ENCODE measurements at regions not wholly inside any gene's neighbourhood (a gene's known extent, or its start where the extent isn't known, plus 50 kb on each side); places are given as distances from the start of the nearest gene placed in this dataset.

GRCh38 chr5:68582284-68582683, 366.7 kb downstream of the PIK3R1 start:
- no peak overlapping the region for H3K4me3 ChIP-seq (ENCODE audit: low read depth, low read length)
- ChIA-PET POLR2A (no interaction called here), CTCF (interaction anchor here (0.5 to 0.7 kb wide), 2 partner anchors 24 to 81 kb away, joined by 3 read pairs; no protein-coding TSS in a partner anchor)
- TF ChIP-seq, protein P1, sequence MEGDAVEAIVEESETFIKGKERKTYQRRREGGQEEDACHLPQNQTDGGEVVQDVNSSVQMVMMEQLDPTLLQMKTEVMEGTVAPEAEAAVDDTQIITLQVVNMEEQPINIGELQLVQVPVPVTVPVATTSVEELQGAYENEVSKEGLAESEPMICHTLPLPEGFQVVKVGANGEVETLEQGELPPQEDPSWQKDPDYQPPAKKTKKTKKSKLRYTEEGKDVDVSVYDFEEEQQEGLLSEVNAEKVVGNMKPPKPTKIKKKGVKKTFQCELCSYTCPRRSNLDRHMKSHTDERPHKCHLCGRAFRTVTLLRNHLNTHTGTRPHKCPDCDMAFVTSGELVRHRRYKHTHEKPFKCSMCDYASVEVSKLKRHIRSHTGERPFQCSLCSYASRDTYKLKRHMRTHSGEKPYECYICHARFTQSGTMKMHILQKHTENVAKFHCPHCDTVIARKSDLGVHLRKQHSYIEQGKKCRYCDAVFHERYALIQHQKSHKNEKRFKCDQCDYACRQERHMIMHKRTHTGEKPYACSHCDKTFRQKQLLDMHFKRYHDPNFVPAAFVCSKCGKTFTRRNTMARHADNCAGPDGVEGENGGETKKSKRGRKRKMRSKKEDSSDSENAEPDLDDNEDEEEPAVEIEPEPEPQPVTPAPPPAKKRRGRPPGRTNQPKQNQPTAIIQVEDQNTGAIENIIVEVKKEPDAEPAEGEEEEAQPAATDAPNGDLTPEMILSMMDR (IDR thresholded peaks at IDR 0.05; ENCODE audit: insufficient read depth, low read depth, low read length): no peak
- H3K27me3 ChIP-seq (ENCODE audit: control insufficient read depth, insufficient read depth, low read length): no peaks in the 10 kb centered on the region
- DNase-seq (ENCODE audit: low read depth): no peak
- no peaks in the 10 kb centered on the region for H3K36me3 ChIP-seq (ENCODE audit: control insufficient read depth, insufficient read depth, low read length)

DNA sequence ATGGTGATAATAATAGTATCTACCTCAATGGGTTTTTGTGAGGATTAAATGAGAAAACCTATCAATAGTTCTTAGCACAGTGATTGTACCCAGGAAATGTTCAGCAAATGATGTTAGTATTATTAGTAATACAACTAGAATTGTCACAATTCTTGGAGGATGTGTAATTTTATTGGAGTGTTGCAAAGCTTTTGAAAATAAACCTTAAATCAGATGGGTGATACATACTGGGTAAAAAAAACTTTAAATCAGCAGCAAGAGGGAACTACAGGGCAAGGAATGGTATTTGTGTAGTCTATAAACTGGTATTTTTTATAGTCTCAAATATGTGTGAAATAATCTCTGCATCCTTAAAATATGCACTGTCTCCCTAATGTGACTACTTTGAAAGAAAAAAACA, 371.6 kb downstream of the PIK3R1 start:
- CTCF ChIA-PET: no interaction called here
- Histone ChIP-seq H3K27me3 (ENCODE audit: control insufficient read depth, insufficient read depth, low read length) (no peaks in the 10 kb centered on the region), H3K4me3 (ENCODE audit: low read depth, low read length) (no peak overlapping the region), H3K36me3 (ENCODE audit: control insufficient read depth, insufficient read depth, low read length) (no peaks in the 10 kb centered on the region)
- DNase-seq (ENCODE audit: low read depth): peak; percentile 68
- POLR2A ChIA-PET: interaction anchor here (0.7 kb wide), 2 partner anchors 143 to 183 kb away, joined by 4 to 6 read pairs; no protein-coding TSS in a partner anchor
- TF ChIP-seq, protein P1 (IDR thresholded peaks at IDR 0.05; ENCODE audit: insufficient read depth, low read depth, low read length): no peak

DNA sequence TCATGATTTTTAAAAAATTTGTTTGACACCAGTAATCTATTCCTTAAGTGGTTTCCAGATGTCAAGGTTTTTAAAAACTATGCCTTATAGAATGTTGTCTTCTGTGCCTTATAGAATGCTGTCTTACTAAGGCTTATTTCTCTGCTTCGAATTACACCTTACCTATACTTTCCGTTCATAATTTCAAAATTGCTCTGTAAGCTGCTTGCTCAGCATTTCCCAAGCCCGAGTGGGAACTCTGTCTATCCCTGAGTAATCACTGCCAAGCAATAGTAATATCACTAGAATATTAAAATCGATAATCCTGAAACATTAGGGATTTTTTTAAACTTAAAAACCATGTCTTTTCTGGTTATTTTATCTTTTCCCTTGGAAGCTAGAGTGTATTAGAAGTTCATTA, 376.3 kb downstream of the PIK3R1 start:
- TF ChIP-seq, protein P1 (IDR thresholded peaks at IDR 0.05; ENCODE audit: insufficient read depth, low read depth, low read length): no peak
- Histone ChIP-seq H3K27me3 (ENCODE audit: control insufficient read depth, insufficient read depth, low read length) (no peaks in the 10 kb centered on the region), H3K4me3 (ENCODE audit: low read depth, low read length) (no peak overlapping the region), H3K36me3 (ENCODE audit: control insufficient read depth, insufficient read depth, low read length) (no peaks in the 10 kb centered on the region)
- no peak for DNase-seq (ENCODE audit: low read depth)
- CTCF ChIA-PET: no interaction called here
- POLR2A ChIA-PET: no interaction called here

DNA sequence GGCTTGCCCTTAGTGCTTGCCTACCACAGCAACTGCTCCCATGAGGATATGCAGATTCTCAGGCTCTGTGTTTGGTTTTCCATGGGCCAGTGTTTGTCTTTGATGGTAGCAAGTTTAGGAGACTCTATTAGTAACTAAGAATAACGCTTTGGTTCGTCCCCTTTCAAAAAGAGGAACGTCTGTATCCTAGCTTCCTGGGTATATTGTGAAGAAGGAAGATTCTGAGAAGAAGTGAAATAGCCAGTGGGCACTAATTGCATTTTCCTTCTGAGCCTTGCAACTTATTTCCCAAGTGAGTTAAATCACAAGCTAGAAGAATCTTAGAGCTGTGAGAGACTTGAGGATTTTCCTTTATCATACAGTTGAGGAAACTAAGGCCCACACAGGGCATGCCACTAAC, 376.8 kb downstream of the PIK3R1 start:
- no peak for DNase-seq (ENCODE audit: low read depth)
- Histone ChIP-seq H3K27me3 (ENCODE audit: control insufficient read depth, insufficient read depth, low read length) (no peaks in the 10 kb centered on the region), H3K36me3 (ENCODE audit: control insufficient read depth, insufficient read depth, low read length) (no peaks in the 10 kb centered on the region), H3K4me3 (ENCODE audit: low read depth, low read length) (no peak overlapping the region)
- ChIA-PET POLR2A (no interaction called here), CTCF (no interaction called here)
- TF ChIP-seq, protein P1 (IDR thresholded peaks at IDR 0.05; ENCODE audit: insufficient read depth, low read depth, low read length): no peak

DNA sequence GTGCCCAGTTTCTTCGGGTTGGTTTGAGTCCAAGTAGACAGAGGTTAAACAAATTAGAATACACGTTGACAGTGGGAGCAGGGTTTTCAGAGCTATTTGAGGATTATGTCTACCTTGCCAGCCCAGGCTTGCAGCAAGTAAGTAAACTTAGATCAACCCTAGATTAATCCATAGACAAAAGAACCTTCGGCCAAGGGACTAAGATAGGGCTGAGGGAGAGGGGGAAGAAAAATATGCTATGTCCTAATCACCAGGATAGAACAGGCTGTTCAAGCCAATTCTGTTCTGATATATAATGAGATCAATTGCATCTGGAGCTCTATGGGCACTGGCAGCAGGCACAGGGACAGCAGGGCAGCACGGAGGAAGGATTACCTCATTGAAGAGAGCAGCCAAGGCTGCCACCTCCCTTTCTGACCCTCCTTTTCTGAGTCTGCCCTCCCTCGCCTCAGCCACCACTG, 377.7 kb downstream of the PIK3R1 start:
- ChIA-PET CTCF (interaction anchor here (1.0 kb wide), 1 partner anchor 11 kb away, joined by 3 read pairs; no protein-coding TSS in a partner anchor), POLR2A (no interaction called here)
- TF ChIP-seq, protein P1 (IDR thresholded peaks at IDR 0.05; ENCODE audit: insufficient read depth, low read depth, low read length): no peak
- no peak for DNase-seq (ENCODE audit: low read depth)
- Histone ChIP-seq H3K36me3 (ENCODE audit: control insufficient read depth, insufficient read depth, low read length) (no peaks in the 10 kb centered on the region), H3K4me3 (ENCODE audit: low read depth, low read length) (no peak overlapping the region), H3K27me3 (ENCODE audit: control insufficient read depth, insufficient read depth, low read length) (no peaks in the 10 kb centered on the region)

Measured in BJ (cell line).